Hepatocyte (in vitro differentiated cells): ENCODE measurements at regions not wholly inside any gene's neighbourhood (a gene's known extent, or its start where the extent isn't known, plus 50 kb on each side); places are given as distances from the start of the nearest gene placed in this dataset.

Source experiments
- CTCF ChIP-seq: fragments of 200-600 bp; sonication (generic); IDR thresholded peaks from 2 replicates; pipeline ENCODE4 v1.5.1; 2016; ENCODE audit warnings: antibody characterized with exemption, mild to moderate bottlenecking; ENCODE audit not compliant: poor library complexity
- EZH2phosphoT487 ChIP-seq: fragments of 200-600 bp; sonication (generic); IDR thresholded peaks from one replicate; pipeline ENCODE4 v1.6.1; 2018; ENCODE audit warnings: antibody characterized with exemption, mild to moderate bottlenecking, low read depth, moderate library complexity; ENCODE audit not compliant: unreplicated experiment, severe bottlenecking

- TF ChIP-seq CTCF (no peak), EZH2phosphoT487 (no peak)
These were observed 166.8 kb upstream of the KCNJ6 start for GRCh38 chr21:38082936-38083485.
